Liver (tissue), 3 donors: ENCODE measurements at regions not wholly inside any gene's neighbourhood (a gene's known extent, or its start where the extent isn't known, plus 50 kb on each side); places are given as distances from the start of the nearest gene placed in this dataset.

Experiments used
- EGR1 ChIP-seq, 2 donors: IDR thresholded peaks; 2 replicates each; pipeline ENCODE4 v1.6.1; 2016 to 2018; ENCODE audit warnings: antibody characterized with exemption in 2 of 2, low read depth in 2 of 2
- FOXA1 ChIP-seq: IDR thresholded peaks from 2 replicates; pipeline ENCODE4 v1.6.1; 2016; ENCODE audit warnings: antibody characterized with exemption
- GABPA ChIP-seq, 2 donors: IDR thresholded peaks in 1 of 2; conservative IDR thresholded peaks in 1 of 2; 2 replicates each; pipeline ENCODE4 v1.6.1; 2016; ENCODE audit warnings: antibody characterized with exemption in 2 of 2, mild to moderate bottlenecking in 1 of 2, moderate library complexity in 1 of 2
- JUND ChIP-seq, 2 donors: IDR thresholded peaks; 2 replicates each; pipeline ENCODE4 v1.6.1; 2016; ENCODE audit warnings: antibody characterized with exemption in 2 of 2
- RAD21 ChIP-seq, 2 donors: IDR thresholded peaks; 2 replicates each; pipeline ENCODE4 v1.6.1; 2016; ENCODE audit warnings: antibody characterized with exemption in 2 of 2, mild to moderate bottlenecking in 2 of 2
- TAF1 ChIP-seq: conservative IDR thresholded peaks from 2 replicates; pipeline ENCODE4 v1.6.1; 2016; ENCODE audit warnings: antibody characterized with exemption, mild to moderate bottlenecking
- TF ChIP-seq, protein P1 (sequence below): fragments of 150-350 bp; IDR thresholded peaks from 2 replicates; pipeline ENCODE4 v1.5.1; 2017; ENCODE audit warnings: improper control_type of control experiment, low read depth, low read length; ENCODE audit not compliant: missing input control
- TF ChIP-seq, protein P2 (sequence below): IDR thresholded peaks from 2 replicates; pipeline ENCODE4 v1.6.1; 2016; ENCODE audit warnings: antibody characterized with exemption
- TF ChIP-seq, protein P3 (sequence below): IDR thresholded peaks from 2 replicates; pipeline ENCODE4 v1.6.1; 2016; ENCODE audit warnings: antibody characterized with exemption, mild to moderate bottlenecking
- TF ChIP-seq, protein P4 (sequence below): IDR thresholded peaks from 2 replicates; pipeline ENCODE4 v1.6.1; 2016; ENCODE audit warnings: antibody characterized with exemption
- TF ChIP-seq, protein P5 (sequence below): IDR thresholded peaks from 2 replicates; pipeline ENCODE4 v1.6.1; 2016; ENCODE audit warnings: antibody characterized with exemption
- donor health status: healthy.
- donor health status: healthy.

GRCh38 chr1:194684636-194685035 lies 1498.2 kb upstream of the B3GALT2 start:
- TF ChIP-seq, protein P1, sequence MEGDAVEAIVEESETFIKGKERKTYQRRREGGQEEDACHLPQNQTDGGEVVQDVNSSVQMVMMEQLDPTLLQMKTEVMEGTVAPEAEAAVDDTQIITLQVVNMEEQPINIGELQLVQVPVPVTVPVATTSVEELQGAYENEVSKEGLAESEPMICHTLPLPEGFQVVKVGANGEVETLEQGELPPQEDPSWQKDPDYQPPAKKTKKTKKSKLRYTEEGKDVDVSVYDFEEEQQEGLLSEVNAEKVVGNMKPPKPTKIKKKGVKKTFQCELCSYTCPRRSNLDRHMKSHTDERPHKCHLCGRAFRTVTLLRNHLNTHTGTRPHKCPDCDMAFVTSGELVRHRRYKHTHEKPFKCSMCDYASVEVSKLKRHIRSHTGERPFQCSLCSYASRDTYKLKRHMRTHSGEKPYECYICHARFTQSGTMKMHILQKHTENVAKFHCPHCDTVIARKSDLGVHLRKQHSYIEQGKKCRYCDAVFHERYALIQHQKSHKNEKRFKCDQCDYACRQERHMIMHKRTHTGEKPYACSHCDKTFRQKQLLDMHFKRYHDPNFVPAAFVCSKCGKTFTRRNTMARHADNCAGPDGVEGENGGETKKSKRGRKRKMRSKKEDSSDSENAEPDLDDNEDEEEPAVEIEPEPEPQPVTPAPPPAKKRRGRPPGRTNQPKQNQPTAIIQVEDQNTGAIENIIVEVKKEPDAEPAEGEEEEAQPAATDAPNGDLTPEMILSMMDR: no peak
- TF ChIP-seq, protein P2, sequence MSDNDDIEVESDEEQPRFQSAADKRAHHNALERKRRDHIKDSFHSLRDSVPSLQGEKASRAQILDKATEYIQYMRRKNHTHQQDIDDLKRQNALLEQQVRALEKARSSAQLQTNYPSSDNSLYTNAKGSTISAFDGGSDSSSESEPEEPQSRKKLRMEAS: no peak
- TF ChIP-seq GABPA (IDR thresholded peaks at IDR 0.05 in 1 of 2, conservative IDR thresholded peaks at IDR 0.05 in 1 of 2): no peak
- no peak for TF ChIP-seq FOXA1
- no peak for TF ChIP-seq RAD21 (IDR thresholded peaks at IDR 0.05)
- no peak for TF ChIP-seq EGR1 (IDR thresholded peaks at IDR 0.05; ENCODE audit: low read depth in 2 of 2)
- TF ChIP-seq, protein P3, sequence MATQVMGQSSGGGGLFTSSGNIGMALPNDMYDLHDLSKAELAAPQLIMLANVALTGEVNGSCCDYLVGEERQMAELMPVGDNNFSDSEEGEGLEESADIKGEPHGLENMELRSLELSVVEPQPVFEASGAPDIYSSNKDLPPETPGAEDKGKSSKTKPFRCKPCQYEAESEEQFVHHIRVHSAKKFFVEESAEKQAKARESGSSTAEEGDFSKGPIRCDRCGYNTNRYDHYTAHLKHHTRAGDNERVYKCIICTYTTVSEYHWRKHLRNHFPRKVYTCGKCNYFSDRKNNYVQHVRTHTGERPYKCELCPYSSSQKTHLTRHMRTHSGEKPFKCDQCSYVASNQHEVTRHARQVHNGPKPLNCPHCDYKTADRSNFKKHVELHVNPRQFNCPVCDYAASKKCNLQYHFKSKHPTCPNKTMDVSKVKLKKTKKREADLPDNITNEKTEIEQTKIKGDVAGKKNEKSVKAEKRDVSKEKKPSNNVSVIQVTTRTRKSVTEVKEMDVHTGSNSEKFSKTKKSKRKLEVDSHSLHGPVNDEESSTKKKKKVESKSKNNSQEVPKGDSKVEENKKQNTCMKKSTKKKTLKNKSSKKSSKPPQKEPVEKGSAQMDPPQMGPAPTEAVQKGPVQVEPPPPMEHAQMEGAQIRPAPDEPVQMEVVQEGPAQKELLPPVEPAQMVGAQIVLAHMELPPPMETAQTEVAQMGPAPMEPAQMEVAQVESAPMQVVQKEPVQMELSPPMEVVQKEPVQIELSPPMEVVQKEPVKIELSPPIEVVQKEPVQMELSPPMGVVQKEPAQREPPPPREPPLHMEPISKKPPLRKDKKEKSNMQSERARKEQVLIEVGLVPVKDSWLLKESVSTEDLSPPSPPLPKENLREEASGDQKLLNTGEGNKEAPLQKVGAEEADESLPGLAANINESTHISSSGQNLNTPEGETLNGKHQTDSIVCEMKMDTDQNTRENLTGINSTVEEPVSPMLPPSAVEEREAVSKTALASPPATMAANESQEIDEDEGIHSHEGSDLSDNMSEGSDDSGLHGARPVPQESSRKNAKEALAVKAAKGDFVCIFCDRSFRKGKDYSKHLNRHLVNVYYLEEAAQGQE: no peak
- TF ChIP-seq, protein P4, sequence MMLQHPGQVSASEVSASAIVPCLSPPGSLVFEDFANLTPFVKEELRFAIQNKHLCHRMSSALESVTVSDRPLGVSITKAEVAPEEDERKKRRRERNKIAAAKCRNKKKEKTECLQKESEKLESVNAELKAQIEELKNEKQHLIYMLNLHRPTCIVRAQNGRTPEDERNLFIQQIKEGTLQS: no peak
- no peak for TF ChIP-seq TAF1
- TF ChIP-seq, protein P5, sequence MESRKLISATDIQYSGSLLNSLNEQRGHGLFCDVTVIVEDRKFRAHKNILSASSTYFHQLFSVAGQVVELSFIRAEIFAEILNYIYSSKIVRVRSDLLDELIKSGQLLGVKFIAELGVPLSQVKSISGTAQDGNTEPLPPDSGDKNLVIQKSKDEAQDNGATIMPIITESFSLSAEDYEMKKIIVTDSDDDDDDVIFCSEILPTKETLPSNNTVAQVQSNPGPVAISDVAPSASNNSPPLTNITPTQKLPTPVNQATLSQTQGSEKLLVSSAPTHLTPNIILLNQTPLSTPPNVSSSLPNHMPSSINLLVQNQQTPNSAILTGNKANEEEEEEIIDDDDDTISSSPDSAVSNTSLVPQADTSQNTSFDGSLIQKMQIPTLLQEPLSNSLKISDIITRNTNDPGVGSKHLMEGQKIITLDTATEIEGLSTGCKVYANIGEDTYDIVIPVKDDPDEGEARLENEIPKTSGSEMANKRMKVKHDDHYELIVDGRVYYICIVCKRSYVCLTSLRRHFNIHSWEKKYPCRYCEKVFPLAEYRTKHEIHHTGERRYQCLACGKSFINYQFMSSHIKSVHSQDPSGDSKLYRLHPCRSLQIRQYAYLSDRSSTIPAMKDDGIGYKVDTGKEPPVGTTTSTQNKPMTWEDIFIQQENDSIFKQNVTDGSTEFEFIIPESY: no peak
- no peak for TF ChIP-seq JUND (IDR thresholded peaks at IDR 0.05)
